T-cell (primary cell): ENCODE measurements at regions not wholly inside any gene's neighbourhood (a gene's known extent, or its start where the extent isn't known, plus 50 kb on each side); places are given as distances from the start of the nearest gene placed in this dataset.

Source experiments
- ATAC-seq, 4 experiments: fragments of 200-7000 bp in 3 of 4; fragments of 150-1000 bp in 1 of 4; cut with Tn5 transposase; replicated peaks in 1 of 4; 1 replicate in 3 of 4; 2 replicates in 1 of 4; pipeline ENCODE4 v1.10.0; 2021; ENCODE audit warnings: moderate library complexity in 3 of 4, mild to moderate bottlenecking in 2 of 4, moderate number of reproducible peaks in 1 of 4
- CTCF ChIA-PET, 2 donors: fragments of 300-600 bp; sonication (Branson Sonifier 250); formaldehyde crosslinking; loops; one replicate each; lab custom pipeline; 2022; ENCODE audit warnings: antibody characterized with exemption in 2 of 2; lab: Charles Lee
- POLR2A ChIA-PET, 2 donors: fragments of 300-600 bp; sonication (Branson Sonifier 250); formaldehyde crosslinking; loops; one replicate each; lab custom pipeline; 2022; ENCODE audit warnings: antibody characterized with exemption in 2 of 2; lab: Charles Lee
- DNase-seq, 35 experiments: peaks; one replicate each; pipeline versions ENCODE4 v3.0.0 to v3.0.0-alpha.2; 2013 to 2023
- H3K27ac ChIP-seq: one replicate; pipeline ENCODE4 v1.5.1; 2013; ENCODE audit warnings: low read length
- H3K27me3 ChIP-seq, 2 experiments: replicated peaks in 1 of 2; 1 replicate in 1 of 2; 2 replicates in 1 of 2; pipeline versions ENCODE4 v1.6.1 to v1.7.0; 2013; ENCODE audit warnings: low read length in 1 of 2, mixed read lengths in 1 of 2; ENCODE audit not compliant: control insufficient read depth in 2 of 2, insufficient read depth in 2 of 2; ENCODE audit errors: extremely low read depth in 1 of 2
- H3K36me3 ChIP-seq, 2 donors: 1 replicate in 1 of 2; 2 replicates in 1 of 2; pipeline versions ENCODE4 v1.6.1 to v1.7.0; 2013; ENCODE audit warnings: low read length in 1 of 2; ENCODE audit not compliant: control insufficient read depth in 2 of 2, insufficient read depth in 1 of 2; ENCODE audit errors: extremely low read depth in 1 of 2
- H3K4me1 ChIP-seq, 2 experiments: 1 replicate in 1 of 2; 2 replicates in 1 of 2; pipeline versions ENCODE4 v1.6.1 to v1.7.0; 2013; ENCODE audit warnings: low read length in 2 of 2, mixed read lengths in 1 of 2; ENCODE audit not compliant: insufficient read depth in 2 of 2, control insufficient read depth in 1 of 2; ENCODE audit errors: extremely low read depth in 1 of 2
- H3K4me3 ChIP-seq, 2 donors: 1 replicate in 1 of 2; 2 replicates in 1 of 2; pipeline versions ENCODE4 v1.5.1 to v1.7.0; 2013; ENCODE audit warnings: mild to moderate bottlenecking in 2 of 2, low read length in 1 of 2, moderate library complexity in 1 of 2; ENCODE audit not compliant: control insufficient read depth in 1 of 2; ENCODE audit errors: extremely low read depth in 1 of 2
- H3K9me3 ChIP-seq: 2 replicates; pipeline ENCODE4 v1.7.0; 2013
- H3K27ac Mint-ChIP-seq, 2 donors: one replicate each; pipeline ENCODE4 v1.8.0; 2020 to 2021; ENCODE audit warnings: mild to moderate bottlenecking in 2 of 2, mixed read lengths in 2 of 2
- H3K27me3 Mint-ChIP-seq, 2 donors: one replicate each; pipeline ENCODE4 v1.8.0; 2021 to 2022; ENCODE audit warnings: mixed read lengths in 2 of 2
- H3K36me3 Mint-ChIP-seq: one replicate; pipeline ENCODE4 v1.8.0; 2021; ENCODE audit warnings: mixed read lengths
- H3K4me1 Mint-ChIP-seq, 3 donors: one replicate each; pipeline ENCODE4 v1.8.0; 2020 to 2022; ENCODE audit warnings: mixed read lengths in 3 of 3, mild to moderate bottlenecking in 1 of 3
- H3K4me3 Mint-ChIP-seq, 3 donors: one replicate each; pipeline ENCODE4 v1.8.0; 2020 to 2022; ENCODE audit warnings: mild to moderate bottlenecking in 3 of 3, mixed read lengths in 3 of 3, moderate library complexity in 3 of 3
- H3K9me3 Mint-ChIP-seq, 3 donors: one replicate each; pipeline ENCODE4 v1.8.0; 2020 to 2022; ENCODE audit warnings: mixed read lengths in 3 of 3
- WGBS: methylation state at CpG from one replicate; pipeline ENCODE4 v1.1.5; 2013; ENCODE audit warnings: missing lambda C conversion rate; ENCODE audit not compliant: insufficient coverage; 5-methylcytosine and 5-hydroxymethylcytosine counted together

DNA sequence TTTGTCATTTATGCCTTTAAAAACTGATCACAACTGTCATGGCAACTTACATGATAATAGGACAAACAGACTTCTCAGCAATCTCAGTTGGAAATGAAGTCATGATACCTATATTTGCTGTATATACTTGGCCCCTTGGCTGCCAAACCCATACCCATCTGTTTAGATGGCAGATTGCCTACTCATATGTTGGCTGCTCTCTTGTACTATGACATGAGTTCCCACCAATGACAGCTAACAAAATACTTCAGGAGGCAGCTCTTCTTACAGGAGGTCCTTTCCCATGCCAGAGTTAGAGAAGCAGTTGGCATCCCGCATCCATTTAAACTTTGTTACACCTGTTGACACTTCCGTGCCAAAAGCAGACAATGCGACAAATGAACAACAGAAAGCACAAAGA lies 603.1 kb upstream of the ADGRL2 start:
- no peaks in the 10 kb centered on the region for H3K9me3 ChIP-seq
- DNase-seq (no peak), ATAC-seq (no peak)
- no peaks in the 10 kb centered on the region for H3K27me3 ChIP-seq
- Mint-ChIP-seq H3K9me3 (peaks cover 8 to 22% (median 10%) of the 10 kb centered on the region in 3 donors), H3K4me3 (no peak overlapping the region), H3K36me3 (no peaks in the 10 kb centered on the region), H3K27me3 (no peaks in the 10 kb centered on the region), H3K4me1 (no peaks in the 10 kb centered on the region), H3K27ac (no peak overlapping the region)
- no peaks in the 10 kb centered on the region for H3K36me3 ChIP-seq
- ChIA-PET CTCF (no interaction called here), POLR2A (no interaction called here)
- H3K27ac ChIP-seq: no peak overlapping the region
- H3K4me3 ChIP-seq: no peak overlapping the region
- no peaks in the 10 kb centered on the region for H3K4me1 ChIP-seq
- 94% methylated on average over 3 of the region's 3 CpGs for whole genome bisulfite sequencing

GRCh38 chr1:81192647-81193642 lies 607.8 kb upstream of the ADGRL2 start:
- no peaks in the 10 kb centered on the region for H3K27me3 Mint-ChIP-seq
- Histone ChIP-seq H3K9me3 (no peaks in the 10 kb centered on the region), H3K4me1 (no peaks in the 10 kb centered on the region), H3K36me3 (no peaks in the 10 kb centered on the region), H3K27me3 (no peaks in the 10 kb centered on the region), H3K27ac (no peak overlapping the region), H3K4me3 (no peak overlapping the region)
- no peak for ATAC-seq
- H3K36me3 Mint-ChIP-seq: no peaks in the 10 kb centered on the region
- no peak for DNase-seq
- no peak overlapping the region for H3K27ac Mint-ChIP-seq
- CTCF ChIA-PET: no interaction called here
- no peak overlapping the region for H3K4me3 Mint-ChIP-seq
- POLR2A ChIA-PET: no interaction called here
- H3K9me3 Mint-ChIP-seq: peaks cover 7 to 12% (median 8%) of the 10 kb centered on the region in 3 donors
- H3K4me1 Mint-ChIP-seq: no peaks in the 10 kb centered on the region
- 67% methylated on average over 3 of the region's 7 CpGs for WGBS

GRCh38 chr1:81190003-81190402 lies 610.7 kb upstream of the ADGRL2 start:
- Mint-ChIP-seq H3K4me1 (no peaks in the 10 kb centered on the region), H3K4me3 (no peak overlapping the region), H3K9me3 (peaks cover 7 to 16% (median 15%) of the 10 kb centered on the region in 3 donors), H3K27ac (no peak overlapping the region), H3K27me3 (no peaks in the 10 kb centered on the region), H3K36me3 (no peaks in the 10 kb centered on the region)
- Histone ChIP-seq H3K4me1 (no peaks in the 10 kb centered on the region), H3K4me3 (no peak overlapping the region), H3K27ac (no peak overlapping the region), H3K9me3 (no peaks in the 10 kb centered on the region), H3K27me3 (no peaks in the 10 kb centered on the region), H3K36me3 (no peaks in the 10 kb centered on the region)
- POLR2A ChIA-PET: no interaction called here
- no CpG with 5 or more reads among the region's 3 CpGs for WGBS
- no peak for ATAC-seq
- DNase-seq: no peak
- CTCF ChIA-PET: no interaction called here

GRCh38 chr1:81187635-81188034 lies 613.1 kb upstream of the ADGRL2 start:
- Mint-ChIP-seq H3K4me1 (no peaks in the 10 kb centered on the region), H3K4me3 (no peak overlapping the region), H3K27ac (no peak overlapping the region), H3K27me3 (no peaks in the 10 kb centered on the region), H3K36me3 (no peaks in the 10 kb centered on the region), H3K9me3 (peaks cover 4 to 22% (median 21%) of the 10 kb centered on the region in 3 donors)
- no peak for ATAC-seq
- ChIA-PET CTCF (no interaction called here), POLR2A (no interaction called here)
- no peaks in the 10 kb centered on the region for H3K36me3 ChIP-seq
- no peaks in the 10 kb centered on the region for H3K27me3 ChIP-seq
- H3K4me1 ChIP-seq: no peaks in the 10 kb centered on the region
- H3K9me3 ChIP-seq: no peaks in the 10 kb centered on the region
- H3K4me3 ChIP-seq: no peak overlapping the region
- no peak for DNase-seq
- no CpG with 5 or more reads among the region's 1 CpG for WGBS
- H3K27ac ChIP-seq: no peak overlapping the region

- no CpG with 5 or more reads among the region's 2 CpGs for WGBS
- DNase-seq: no peak
- Histone ChIP-seq H3K36me3 (no peaks in the 10 kb centered on the region), H3K9me3 (no peaks in the 10 kb centered on the region), H3K4me1 (no peaks in the 10 kb centered on the region), H3K27me3 (no peaks in the 10 kb centered on the region), H3K27ac (no peak overlapping the region), H3K4me3 (no peak overlapping the region)
- no peak overlapping the region for H3K27ac Mint-ChIP-seq
- H3K9me3 Mint-ChIP-seq: peaks cover 4 to 29% (median 27%) of the 10 kb centered on the region in 3 donors
- ATAC-seq: no peak
- H3K4me1 Mint-ChIP-seq: no peaks in the 10 kb centered on the region
- H3K4me3 Mint-ChIP-seq: no peak overlapping the region
- no peaks in the 10 kb centered on the region for H3K36me3 Mint-ChIP-seq
- no peaks in the 10 kb centered on the region for H3K27me3 Mint-ChIP-seq
- ChIA-PET POLR2A (no interaction called here), CTCF (no interaction called here)
Observed at GRCh38 chr1:81186261-81186660, 614.5 kb upstream of the ADGRL2 start.

DNA sequence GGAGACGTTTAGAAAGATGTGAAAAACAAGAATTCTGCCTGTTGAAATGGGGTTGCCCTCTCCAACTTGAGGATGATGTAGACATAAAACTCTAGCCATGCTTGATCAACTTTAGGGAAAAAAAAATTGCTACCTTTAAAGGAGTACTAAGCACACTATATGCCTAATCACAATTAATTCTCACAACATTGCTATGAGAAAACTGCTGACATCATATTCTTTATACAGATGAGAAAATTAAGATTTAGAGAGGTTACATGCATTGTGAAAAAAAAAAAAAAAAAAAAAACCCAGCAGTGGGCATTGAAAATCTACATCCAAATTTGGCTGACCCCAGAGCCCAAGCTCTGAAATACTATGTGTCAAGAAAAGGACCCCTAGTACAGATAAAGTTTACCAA lies 617.2 kb upstream of the ADGRL2 start:
- ChIA-PET CTCF (no interaction called here), POLR2A (no interaction called here)
- no peaks in the 10 kb centered on the region for H3K36me3 ChIP-seq
- no peak for DNase-seq
- Mint-ChIP-seq H3K36me3 (no peaks in the 10 kb centered on the region), H3K4me3 (no peak overlapping the region), H3K4me1 (no peaks in the 10 kb centered on the region), H3K27me3 (no peaks in the 10 kb centered on the region), H3K9me3 (peaks cover 2 to 25% (median 20%) of the 10 kb centered on the region in 3 donors), H3K27ac (no peak overlapping the region)
- WGBS: no CpG with 5 or more reads among the region's 1 CpG
- H3K27ac ChIP-seq: no peak overlapping the region
- ATAC-seq: no peak
- H3K9me3 ChIP-seq: no peaks in the 10 kb centered on the region
- H3K27me3 ChIP-seq: no peaks in the 10 kb centered on the region
- no peak overlapping the region for H3K4me3 ChIP-seq
- H3K4me1 ChIP-seq: no peaks in the 10 kb centered on the region
